A549 (cell line): ENCODE measurements at regions not wholly inside any gene's neighbourhood (a gene's known extent, or its start where the extent isn't known, plus 50 kb on each side); places are given as distances from the start of the nearest gene placed in this dataset.

Experiments used
- ATAC-seq, 2 experiments: fragments of 200-7000 bp in 1 of 2; fragments of >200 bp in 1 of 2; cut with Nextera tagmentation in 1 of 2; cut with Tn5 transposase in 1 of 2; 3 replicates each; pipeline versions ENCODE4 v1.8.0 to v1.9.1; 2018 to 2020; ENCODE audit warnings: mild to moderate bottlenecking in 1 of 2, moderate library complexity in 1 of 2
- CTCF ChIA-PET: fragments of 300-600 bp; sonication (Branson Sonifier 250); formaldehyde crosslinking; extraction: SDS; loops from one replicate; lab custom pipeline; 2021; ENCODE audit warnings: antibody characterized with exemption, inconsistent platforms; lab: Yijun Ruan, JAX
- POLR2A ChIA-PET: fragments of 350-600 bp; formaldehyde crosslinking; extraction: SDS; loops from one replicate; lab custom pipeline; 2021; ENCODE audit warnings: antibody characterized with exemption, inconsistent platforms; lab: Yijun Ruan, JAX
- DNase-seq, 2 experiments: peaks; one replicate each; pipeline versions ENCODE4 v3.0.0 to v3.0.0-alpha.2; 2011 to 2016; ENCODE audit warnings: low read depth in 1 of 2, low spot score in 1 of 2
- FAIRE-seq: peaks from 2 replicates; lab custom pipeline; 2011; peaks lifted over from hg19 to GRCh38; lab: Jason Lieb, UNC
- H3K27ac ChIP-seq, 2 experiments: fragments of >200 bp; sonication (Bioruptor Twin); formaldehyde crosslinking; 3 replicates each; pipeline ENCODE4 v1.5.1; 2016 to 2017
- H3K4me1 ChIP-seq: fragments of >200 bp; sonication (Bioruptor Twin); formaldehyde crosslinking; 3 replicates; pipeline ENCODE4 v1.6.1; 2016
- H3K4me2 ChIP-seq: fragments of >200 bp; sonication (Bioruptor Twin); formaldehyde crosslinking; 3 replicates; pipeline ENCODE4 v1.6.1; 2016
- H3K4me3 ChIP-seq: fragments of >200 bp; sonication (Bioruptor Twin); formaldehyde crosslinking; 3 replicates; pipeline ENCODE4 v1.5.1; 2016
- H3K9me3 ChIP-seq: fragments of >200 bp; sonication (Bioruptor Twin); formaldehyde crosslinking; 3 replicates; pipeline ENCODE4 v1.6.1; 2016
- ATOH8 ChIP-seq: fragments of 250-450 bp; sonication (Bioruptor Pico); IDR thresholded peaks from 2 replicates; pipeline ENCODE4 v1.5.0; 2020; ENCODE audit warnings: low read depth, mild to moderate bottlenecking, moderate library complexity
- BCL3 ChIP-seq: fragments of >200 bp; sonication (Bioruptor Twin); formaldehyde crosslinking; IDR thresholded peaks from 3 replicates; pipeline ENCODE4 v1.6.1; 2016
- CBX2 ChIP-seq: fragments of 200-600 bp; sonication (generic); IDR thresholded peaks from 2 replicates; pipeline ENCODE4 v1.6.1; 2016; ENCODE audit warnings: low read depth, mild to moderate bottlenecking, borderline replicate concordance
- CEBPB ChIP-seq, 2 experiments: fragments of >200 bp in 1 of 2; sonication (Bioruptor Twin) in 1 of 2; formaldehyde crosslinking in 1 of 2; IDR thresholded peaks; 2 replicates each; pipeline ENCODE4 v1.6.1; 2012 to 2016
- CHD4 ChIP-seq: fragments of 200-600 bp; sonication (generic); IDR thresholded peaks from 2 replicates; pipeline ENCODE4 v1.6.1; 2016; ENCODE audit warnings: antibody characterized with exemption, mild to moderate bottlenecking, borderline replicate concordance
- EHMT2 ChIP-seq: fragments of 200-600 bp; sonication (generic); IDR thresholded peaks from 2 replicates; pipeline ENCODE4 v1.6.1; 2016; ENCODE audit warnings: antibody characterized with exemption, low read depth, mild to moderate bottlenecking, moderate library complexity
- EP300 ChIP-seq, 2 experiments: fragments of >200 bp; sonication (Bioruptor Twin); formaldehyde crosslinking; IDR thresholded peaks; 2 replicates in 1 of 2; 3 replicates in 1 of 2; pipeline ENCODE4 v1.6.1; 2016 to 2017
- FOSB ChIP-seq: fragments of 250-450 bp; sonication (Bioruptor Pico); IDR thresholded peaks from 2 replicates; pipeline ENCODE4 v1.5.0; 2020; ENCODE audit warnings: mild to moderate bottlenecking, moderate library complexity
- GATA3 ChIP-seq: IDR thresholded peaks from 2 replicates; pipeline ENCODE4 v1.6.1; 2012; ENCODE audit warnings: borderline replicate concordance
- HOXB13 ChIP-seq: fragments of 250-450 bp; sonication (Bioruptor Pico); IDR thresholded peaks from 2 replicates; pipeline ENCODE4 v1.5.0; 2020; ENCODE audit warnings: low read depth, mild to moderate bottlenecking, moderate library complexity
- JUNB ChIP-seq: fragments of >200 bp; sonication (Bioruptor Twin); formaldehyde crosslinking; IDR thresholded peaks from 2 replicates; pipeline ENCODE4 v1.6.1; 2016
- KDM5A ChIP-seq: fragments of 200-600 bp; sonication (generic); IDR thresholded peaks from 2 replicates; pipeline ENCODE4 v1.6.1; 2016; ENCODE audit warnings: antibody characterized with exemption, mild to moderate bottlenecking
- NFE2L2 ChIP-seq: fragments of 150-350 bp; conservative IDR thresholded peaks from 2 replicates; pipeline ENCODE4 v1.6.1; 2014; ENCODE audit warnings: low read length
- NPAS2 ChIP-seq: fragments of 250-450 bp; sonication (Bioruptor Pico); IDR thresholded peaks from 2 replicates; pipeline ENCODE4 v1.8.0; 2022; ENCODE audit warnings: mild to moderate bottlenecking, moderate library complexity, borderline replicate concordance
- RAD21 ChIP-seq, 2 experiments: fragments of >200 bp in 1 of 2; sonication (Bioruptor Twin) in 1 of 2; formaldehyde crosslinking in 1 of 2; IDR thresholded peaks in 1 of 2; conservative IDR thresholded peaks in 1 of 2; 2 replicates in 1 of 2; 3 replicates in 1 of 2; pipeline ENCODE4 v1.6.1; 2012 to 2018; ENCODE audit warnings: inconsistent platforms in 1 of 2
- RARB ChIP-seq: fragments of 250-450 bp; sonication (Bioruptor Pico); IDR thresholded peaks from 2 replicates; pipeline ENCODE4 v1.8.0; 2021; ENCODE audit warnings: mild to moderate bottlenecking, moderate library complexity
- RCOR1 ChIP-seq: fragments of 150-350 bp; IDR thresholded peaks from 2 replicates; pipeline ENCODE4 v1.6.1; 2014; ENCODE audit warnings: antibody characterized with exemption, low read length, low read depth
- REST ChIP-seq: fragments of 200-600 bp; sonication (generic); IDR thresholded peaks from 2 replicates; pipeline ENCODE4 v1.6.1; 2016; ENCODE audit warnings: antibody characterized with exemption, mild to moderate bottlenecking, moderate library complexity
- RFX5 ChIP-seq: fragments of 450-650 bp; IDR thresholded peaks from 2 replicates; pipeline ENCODE4 v1.7.1; 2014; ENCODE audit warnings: antibody characterized with exemption, mild to moderate bottlenecking, moderate library complexity
- SMC3 ChIP-seq: fragments of >200 bp; sonication (Bioruptor Twin); formaldehyde crosslinking; IDR thresholded peaks from 3 replicates; pipeline ENCODE4 v1.6.1; 2018; ENCODE audit warnings: inconsistent platforms
- SREBF2 ChIP-seq: fragments of 450-650 bp; IDR thresholded peaks from 2 replicates; pipeline ENCODE4 v1.6.1; 2014; ENCODE audit warnings: mild to moderate bottlenecking, moderate library complexity
- ZFP36 ChIP-seq: fragments of 450-650 bp; IDR thresholded peaks from 2 replicates; pipeline ENCODE4 v1.6.1; 2014; ENCODE audit warnings: borderline replicate concordance; ENCODE audit not compliant: partially characterized antibody
- WGBS: methylation state at CpG from one replicate; pipeline ENCODE4 v1.1.6; 2017; ENCODE audit errors: missing lambda C conversion rate; 5-methylcytosine and 5-hydroxymethylcytosine counted together
- TF ChIP-seq, protein P1 (sequence below): IDR thresholded peaks from 2 replicates; pipeline ENCODE4 v1.6.1; 2012; ENCODE audit warnings: low read depth, borderline replicate concordance
- TF ChIP-seq, protein P2 (sequence below): fragments of 150-350 bp; IDR thresholded peaks from 2 replicates; pipeline ENCODE4 v1.6.1; 2014; ENCODE audit warnings: low read depth, mild to moderate bottlenecking, low read length

GRCh38 chr5:74454263-74455030 is 186.1 kb downstream of the ENC1 start:
- POLR2A ChIA-PET = no interaction called here
- Histone ChIP-seq H3K4me2 (no peak overlapping the region), H3K4me1 (no peaks in the 10 kb centered on the region), H3K9me3 (no peaks in the 10 kb centered on the region), H3K4me3 (no peak overlapping the region), H3K27ac (no peak overlapping the region)
- FAIRE-seq = no peak
- no peak for TF ChIP-seq HOXB13 (CRISPR knock-in tag)
- no peak for TF ChIP-seq REST
- no peak for TF ChIP-seq FOSB (CRISPR knock-in tag)
- no peak for TF ChIP-seq NFE2L2
- TF ChIP-seq CBX2 = no peak
- TF ChIP-seq GATA3 = no peak
- TF ChIP-seq JUNB = no peak
- TF ChIP-seq CEBPB (IDR thresholded peaks at IDR 0.05) = no peak
- no peak for TF ChIP-seq CHD4
- TF ChIP-seq, protein P1, sequence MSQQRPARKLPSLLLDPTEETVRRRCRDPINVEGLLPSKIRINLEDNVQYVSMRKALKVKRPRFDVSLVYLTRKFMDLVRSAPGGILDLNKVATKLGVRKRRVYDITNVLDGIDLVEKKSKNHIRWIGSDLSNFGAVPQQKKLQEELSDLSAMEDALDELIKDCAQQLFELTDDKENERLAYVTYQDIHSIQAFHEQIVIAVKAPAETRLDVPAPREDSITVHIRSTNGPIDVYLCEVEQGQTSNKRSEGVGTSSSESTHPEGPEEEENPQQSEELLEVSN = no peak
- TF ChIP-seq EHMT2 = no peak
- TF ChIP-seq SREBF2 = no peak
- no peak for TF ChIP-seq KDM5A
- 67% methylated on average over 7 of the region's 7 CpGs for WGBS
- CTCF ChIA-PET = no interaction called here
- ATAC-seq = no peak
- DNase-seq = no peak

- H3K4me2 ChIP-seq = no peak overlapping the region
- ChIA-PET CTCF (no interaction called here), POLR2A (no interaction called here)
- H3K9me3 ChIP-seq = no peaks in the 10 kb centered on the region
- WGBS = 75% methylated on average over 5 of the region's 5 CpGs
- no peak for DNase-seq
- TF ChIP-seq BCL3 (no peak), RAD21 (conservative IDR thresholded peaks at IDR 0.05 in 1 of 2, IDR thresholded peaks at IDR 0.05 in 1 of 2) (no peak), HOXB13 (CRISPR knock-in tag) (no peak), ZFP36 (no peak), CBX2 (no peak), EP300 (IDR thresholded peaks at IDR 0.05) (no peak)
- no peak overlapping the region for H3K4me3 ChIP-seq
- no peak overlapping the region for H3K27ac ChIP-seq
- FAIRE-seq = no peak
- no peak for ATAC-seq
- H3K4me1 ChIP-seq = no peaks in the 10 kb centered on the region
These were observed 187.7 kb downstream of the ENC1 start for GRCh38 chr5:74452856-74453255.

DNA sequence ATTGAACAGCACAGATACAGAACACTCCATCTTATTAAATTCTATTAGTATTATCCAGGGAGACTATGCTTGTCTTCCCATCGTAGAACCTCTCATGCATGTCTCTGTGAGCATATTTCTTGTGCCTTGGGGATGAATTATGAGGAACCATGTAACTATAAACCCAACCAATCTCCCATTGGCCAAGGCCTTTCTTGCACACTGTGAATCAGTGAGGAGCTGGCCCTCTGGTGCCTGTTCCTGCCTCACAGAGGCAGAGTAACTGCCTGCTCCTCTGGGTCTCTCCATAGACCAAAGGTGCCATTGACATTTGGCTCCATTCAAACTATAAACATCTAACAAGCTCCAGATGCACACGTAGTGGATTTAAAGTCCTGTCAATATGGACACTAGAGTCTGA is 190.4 kb downstream of the ENC1 start:
- Histone ChIP-seq H3K4me2 (no peak overlapping the region), H3K27ac (no peak overlapping the region), H3K9me3 (no peaks in the 10 kb centered on the region), H3K4me3 (no peak overlapping the region), H3K4me1 (no peaks in the 10 kb centered on the region)
- ChIA-PET POLR2A (no interaction called here), CTCF (interaction anchor here (1.4 kb wide), 1 partner anchor 11 kb away, joined by 5 read pairs; no protein-coding TSS in a partner anchor)
- 33% methylated on average over 2 of the region's 2 CpGs for WGBS
- DNase-seq = no peak
- ATAC-seq = no peak
- FAIRE-seq = no peak
- TF ChIP-seq ATOH8 = no peak
- no peak for TF ChIP-seq RFX5
- no peak for TF ChIP-seq CEBPB (IDR thresholded peaks at IDR 0.05)
- no peak for TF ChIP-seq SMC3
- no peak for TF ChIP-seq CBX2
- no peak for TF ChIP-seq RARB (CRISPR knock-in tag)
- TF ChIP-seq, protein P2, sequence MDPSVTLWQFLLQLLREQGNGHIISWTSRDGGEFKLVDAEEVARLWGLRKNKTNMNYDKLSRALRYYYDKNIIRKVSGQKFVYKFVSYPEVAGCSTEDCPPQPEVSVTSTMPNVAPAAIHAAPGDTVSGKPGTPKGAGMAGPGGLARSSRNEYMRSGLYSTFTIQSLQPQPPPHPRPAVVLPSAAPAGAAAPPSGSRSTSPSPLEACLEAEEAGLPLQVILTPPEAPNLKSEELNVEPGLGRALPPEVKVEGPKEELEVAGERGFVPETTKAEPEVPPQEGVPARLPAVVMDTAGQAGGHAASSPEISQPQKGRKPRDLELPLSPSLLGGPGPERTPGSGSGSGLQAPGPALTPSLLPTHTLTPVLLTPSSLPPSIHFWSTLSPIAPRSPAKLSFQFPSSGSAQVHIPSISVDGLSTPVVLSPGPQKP = no peak
- no peak for TF ChIP-seq NPAS2
- no peak for TF ChIP-seq GATA3
- TF ChIP-seq RCOR1 = no peak
